ENCODE measurements at regions not wholly inside any gene's neighbourhood (a gene's known extent, or its start where the extent isn't known, plus 50 kb on each side); places are given as distances from the start of the nearest gene placed in this dataset.

GRCh38 chr10:28471652-28472050 is 61.3 kb upstream of the WAC start:
- TF ChIP-seq POLR2A (IDR thresholded peaks at IDR 0.05; ENCODE audit: low read depth, low read length), result no peak
- TF ChIP-seq TAF1 (IDR thresholded peaks at IDR 0.05; ENCODE audit: borderline replicate concordance, low read depth, low read length), result no peak
- no peak for TF ChIP-seq POLR2AphosphoS5 (IDR thresholded peaks at IDR 0.05; ENCODE audit: low read depth, low read length)

Data from GM12892 (cell line).